ENCODE measurements at regions not wholly inside any gene's neighbourhood (a gene's known extent, or its start where the extent isn't known, plus 50 kb on each side); places are given as distances from the start of the nearest gene placed in this dataset.

GRCh38 chr6:163922562-163922961 lies 508.0 kb downstream of the QKI start:
- Histone ChIP-seq H3K27me3 (ENCODE audit: control insufficient read depth in 1 of 2, insufficient read depth in 2 of 2, low read length in 2 of 2) (peaks cover 0 to 23% of the 10 kb centered on the region in 2 experiments; a peak in 2 of 5 replicates), H3K9me3 (ENCODE audit: low read length) (no peaks in the 10 kb centered on the region), H3K9ac (ENCODE audit: insufficient read depth, low read depth, low read length) (no peak overlapping the region), H2AFZ (ENCODE audit: low read length) (no peak overlapping the region), H3K27ac (ENCODE audit: extremely low read length, insufficient read depth, low read length) (no peak overlapping the region), H3K79me2 (ENCODE audit: insufficient read depth, low read length) (no peaks in the 10 kb centered on the region), H3K4me2 (ENCODE audit: low read depth, low read length) (no peak overlapping the region), H3K36me3 (replicated peaks in 1 of 2; ENCODE audit: control insufficient read depth in 1 of 2, insufficient read depth in 2 of 2, low read length in 2 of 2) (no peaks in the 10 kb centered on the region), H3K4me1 (ENCODE audit: insufficient read depth, low read length) (peaks cover 9% of the 10 kb centered on the region), H4K20me1 (ENCODE audit: insufficient read depth, low read length) (no peaks in the 10 kb centered on the region), H3K4me3 (replicated peaks in 1 of 3; ENCODE audit: insufficient read depth in 1 of 3, low read depth in 2 of 3, low read length in 3 of 3) (no peak overlapping the region)
- DNase-seq (ENCODE audit: low spot score) (no peak), ATAC-seq (no peak), FAIRE-seq (no peak)
- intact Hi-C loops (cut with micrococcal nuclease; ENCODE audit: unreplicated experiment), result no loop called here
- 45% methylated on average over 4 of the region's 4 CpGs for WGBS (ENCODE audit: low lambda C conversion rate)
- ChIA-PET CTCF (ENCODE audit: low intra/inter-chr PET ratio, low total read pairs) (no interaction called here), POLR2A (no interaction called here)
- TF ChIP-seq PATZ1 (CRISPR knock-in tag; IDR thresholded peaks at IDR 0.05) (no peak), DMAP1 (CRISPR knock-in tag; IDR thresholded peaks at IDR 0.05) (no peak), HNRNPLL (IDR thresholded peaks at IDR 0.05; ENCODE audit: low read depth, low read length, poor library complexity, severe bottlenecking) (no peak), CCAR2 (optimal IDR thresholded peaks at IDR 0.05; ENCODE audit: low read depth, low read length) (no peak), RBAK (CRISPR knock-in tag; IDR thresholded peaks at IDR 0.05) (no peak), PRMT3 (CRISPR knock-in tag; IDR thresholded peaks at IDR 0.05; ENCODE audit: borderline replicate concordance, low read depth) (no peak), E2F5 (CRISPR knock-in tag; conservative IDR thresholded peaks at IDR 0.05) (no peak), ZNF326 (CRISPR knock-in tag; IDR thresholded peaks at IDR 0.05; ENCODE audit: borderline replicate concordance) (no peak), IRF9 (CRISPR knock-in tag; IDR thresholded peaks at IDR 0.05; ENCODE audit: borderline replicate concordance) (no peak), ARID4A (CRISPR knock-in tag; IDR thresholded peaks at IDR 0.05; ENCODE audit: borderline replicate concordance) (no peak), ZFP90 (CRISPR knock-in tag; IDR thresholded peaks at IDR 0.05; ENCODE audit: borderline replicate concordance) (no peak), RNF219 (CRISPR knock-in tag; IDR thresholded peaks at IDR 0.05) (no peak), NFYB (CRISPR knock-in tag; IDR thresholded peaks at IDR 0.05) (no peak), FOXC1 (CRISPR knock-in tag; IDR thresholded peaks at IDR 0.05; ENCODE audit: borderline replicate concordance) (no peak)
- no TSS peak for BruUV-seq (replicated peaks)
- in situ Hi-C loops (cut with HindIII; ENCODE audit: extremely low pct_ligation_motif_present, low pct_unique_long_range_greater_than_20kb), result no loop called here

All from HepG2 (cell line).